ENCODE measurements at regions not wholly inside any gene's neighbourhood (a gene's known extent, or its start where the extent isn't known, plus 50 kb on each side); places are given as distances from the start of the nearest gene placed in this dataset.

GRCh38 chr4:141403782-141404181 lies 183.1 kb downstream of the ZNF330 start:
- H3K27me3 Mint-ChIP-seq (ENCODE audit: unreplicated experiment), result no peaks in the 10 kb centered on the region
- H3K27ac Mint-ChIP-seq (ENCODE audit: unreplicated experiment), result no peak overlapping the region
- CTCF ChIA-PET, result no interaction called here
- no TSS peak for BruUV-seq (replicated peaks)
- no peak for DNase-seq
- no peak overlapping the region for H3K4me3 Mint-ChIP-seq (ENCODE audit: low read depth, unreplicated experiment)
- H3K9me3 Mint-ChIP-seq (ENCODE audit: low read depth, unreplicated experiment), result peaks cover 2% of the 10 kb centered on the region
- no peaks in the 10 kb centered on the region for H3K36me3 Mint-ChIP-seq (ENCODE audit: insufficient read depth, unreplicated experiment)
- no peak for TF ChIP-seq CTCF (IDR thresholded peaks at IDR 0.05; ENCODE audit: unreplicated experiment)
- intact Hi-C loops (cut with micrococcal nuclease; ENCODE audit: unreplicated experiment), result no loop called here
- no peaks in the 10 kb centered on the region for H3K4me1 Mint-ChIP-seq (ENCODE audit: low read depth, unreplicated experiment)

DNA sequence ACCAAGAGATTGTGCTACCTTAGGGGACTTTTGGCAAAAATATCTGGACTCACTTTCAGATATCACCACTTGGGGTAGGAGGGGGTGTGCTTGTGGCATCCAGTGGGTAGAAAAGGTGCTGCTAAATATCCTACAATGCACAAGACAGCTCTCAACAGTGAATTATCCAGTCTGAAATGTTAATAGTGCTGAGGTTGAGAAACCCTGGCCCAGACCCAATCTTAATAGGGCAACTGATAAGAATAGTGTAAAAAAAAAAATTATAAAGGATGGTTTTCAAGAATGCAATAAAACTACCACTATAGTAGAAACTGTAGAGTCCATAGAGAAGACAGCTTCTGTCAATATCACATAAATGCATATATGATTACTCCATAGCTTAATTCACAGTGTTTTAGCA lies 185.5 kb downstream of the ZNF330 start:
- Mint-ChIP-seq H3K9me3 (ENCODE audit: low read depth, unreplicated experiment) (no peaks in the 10 kb centered on the region), H3K27me3 (ENCODE audit: unreplicated experiment) (no peaks in the 10 kb centered on the region), H3K36me3 (ENCODE audit: insufficient read depth, unreplicated experiment) (no peaks in the 10 kb centered on the region), H3K4me1 (ENCODE audit: low read depth, unreplicated experiment) (no peaks in the 10 kb centered on the region), H3K27ac (ENCODE audit: unreplicated experiment) (no peak overlapping the region), H3K4me3 (ENCODE audit: low read depth, unreplicated experiment) (no peak overlapping the region)
- DNase-seq, result no peak
- no peak for TF ChIP-seq CTCF (IDR thresholded peaks at IDR 0.05; ENCODE audit: unreplicated experiment)
- intact Hi-C loops (cut with micrococcal nuclease; ENCODE audit: unreplicated experiment), result no loop called here
- no TSS peak for BruUV-seq (replicated peaks)
- CTCF ChIA-PET, result no interaction called here

DNA sequence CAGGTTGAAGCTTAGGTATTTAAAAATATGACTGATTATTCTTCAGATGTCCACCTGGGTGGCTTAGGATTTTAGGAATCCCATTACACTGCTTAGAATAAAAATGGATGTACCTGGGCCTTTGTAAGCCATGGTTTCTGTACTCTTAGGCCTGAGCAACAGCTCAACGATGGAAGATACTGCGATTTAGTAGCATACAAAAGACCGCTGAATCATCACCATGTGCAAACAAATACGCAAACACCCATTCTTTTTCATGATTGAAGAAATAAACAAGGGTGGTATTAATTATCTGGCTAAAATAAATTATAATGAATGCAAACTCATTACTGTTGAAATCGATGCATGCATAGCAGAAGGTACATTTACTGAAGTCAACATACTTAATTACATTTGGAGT lies 188.9 kb downstream of the ZNF330 start:
- Mint-ChIP-seq H3K27me3 (ENCODE audit: unreplicated experiment) (no peaks in the 10 kb centered on the region), H3K27ac (ENCODE audit: unreplicated experiment) (no peak overlapping the region), H3K4me3 (ENCODE audit: low read depth, unreplicated experiment) (no peak overlapping the region), H3K36me3 (ENCODE audit: insufficient read depth, unreplicated experiment) (no peaks in the 10 kb centered on the region), H3K9me3 (ENCODE audit: low read depth, unreplicated experiment) (no peaks in the 10 kb centered on the region), H3K4me1 (ENCODE audit: low read depth, unreplicated experiment) (no peaks in the 10 kb centered on the region)
- BruUV-seq (replicated peaks), result no TSS peak
- intact Hi-C loops (cut with micrococcal nuclease; ENCODE audit: unreplicated experiment), result no loop called here
- no peak for DNase-seq
- no peak for TF ChIP-seq CTCF (IDR thresholded peaks at IDR 0.05; ENCODE audit: unreplicated experiment)
- CTCF ChIA-PET, result no interaction called here

DNA sequence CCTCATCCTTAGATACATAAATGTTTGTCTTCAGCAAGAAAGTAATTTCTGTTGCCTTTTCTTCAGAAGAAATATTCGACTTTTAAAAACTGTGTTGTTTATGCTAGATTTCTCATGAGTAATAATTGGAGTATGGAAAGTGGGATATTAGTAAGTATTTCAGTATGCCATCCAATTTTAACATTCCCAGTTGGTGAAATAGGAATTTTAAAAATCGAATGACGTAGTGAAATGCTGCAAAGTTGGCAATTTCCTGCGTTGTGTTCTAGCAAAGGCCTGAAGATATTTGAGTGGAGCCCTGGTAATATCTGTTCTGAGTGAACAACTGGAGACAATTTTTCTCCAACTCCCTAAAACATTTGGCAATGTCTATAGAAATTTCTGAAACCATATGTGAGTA lies 190.1 kb downstream of the ZNF330 start:
- Mint-ChIP-seq H3K27me3 (ENCODE audit: unreplicated experiment) (no peaks in the 10 kb centered on the region), H3K27ac (ENCODE audit: unreplicated experiment) (no peak overlapping the region), H3K9me3 (ENCODE audit: low read depth, unreplicated experiment) (no peaks in the 10 kb centered on the region), H3K36me3 (ENCODE audit: insufficient read depth, unreplicated experiment) (no peaks in the 10 kb centered on the region), H3K4me3 (ENCODE audit: low read depth, unreplicated experiment) (no peak overlapping the region), H3K4me1 (ENCODE audit: low read depth, unreplicated experiment) (no peaks in the 10 kb centered on the region)
- no peak for TF ChIP-seq CTCF (IDR thresholded peaks at IDR 0.05; ENCODE audit: unreplicated experiment)
- CTCF ChIA-PET, result no interaction called here
- intact Hi-C loops (cut with micrococcal nuclease; ENCODE audit: unreplicated experiment), result no loop called here
- BruUV-seq (replicated peaks), result no TSS peak
- no peak for DNase-seq

- intact Hi-C loops (cut with micrococcal nuclease; ENCODE audit: unreplicated experiment), result no loop called here
- Mint-ChIP-seq H3K4me1 (ENCODE audit: low read depth, unreplicated experiment) (no peaks in the 10 kb centered on the region), H3K9me3 (ENCODE audit: low read depth, unreplicated experiment) (no peaks in the 10 kb centered on the region), H3K36me3 (ENCODE audit: insufficient read depth, unreplicated experiment) (no peaks in the 10 kb centered on the region), H3K27ac (ENCODE audit: unreplicated experiment) (no peak overlapping the region), H3K27me3 (ENCODE audit: unreplicated experiment) (no peaks in the 10 kb centered on the region), H3K4me3 (ENCODE audit: low read depth, unreplicated experiment) (no peak overlapping the region)
- BruUV-seq (replicated peaks), result no TSS peak
- CTCF ChIA-PET, result no interaction called here
- no peak for DNase-seq
- TF ChIP-seq CTCF (IDR thresholded peaks at IDR 0.05; ENCODE audit: unreplicated experiment), result no peak
These were observed 191.2 kb downstream of the ZNF330 start for GRCh38 chr4:141411936-141412335.

Measured in Calu3 (cell line).